HG03159 (cell line): ENCODE measurements at regions not wholly inside any gene's neighbourhood (a gene's known extent, or its start where the extent isn't known, plus 50 kb on each side); places are given as distances from the start of the nearest gene placed in this dataset.
"Not testable (repeated sequence)": the region's sequence is repeated elsewhere in the genome, so short reads cannot be mapped to it uniquely, and the experiment has no call there.

ENCODE experiments used
- ATAC-seq: cut with Tn5 transposase; IDR thresholded peaks from one replicate; pipeline ENCODE4 v1.9.1; 2021; ENCODE audit warnings: mild to moderate bottlenecking, moderate library complexity; ENCODE audit not compliant: unreplicated experiment

DNA sequence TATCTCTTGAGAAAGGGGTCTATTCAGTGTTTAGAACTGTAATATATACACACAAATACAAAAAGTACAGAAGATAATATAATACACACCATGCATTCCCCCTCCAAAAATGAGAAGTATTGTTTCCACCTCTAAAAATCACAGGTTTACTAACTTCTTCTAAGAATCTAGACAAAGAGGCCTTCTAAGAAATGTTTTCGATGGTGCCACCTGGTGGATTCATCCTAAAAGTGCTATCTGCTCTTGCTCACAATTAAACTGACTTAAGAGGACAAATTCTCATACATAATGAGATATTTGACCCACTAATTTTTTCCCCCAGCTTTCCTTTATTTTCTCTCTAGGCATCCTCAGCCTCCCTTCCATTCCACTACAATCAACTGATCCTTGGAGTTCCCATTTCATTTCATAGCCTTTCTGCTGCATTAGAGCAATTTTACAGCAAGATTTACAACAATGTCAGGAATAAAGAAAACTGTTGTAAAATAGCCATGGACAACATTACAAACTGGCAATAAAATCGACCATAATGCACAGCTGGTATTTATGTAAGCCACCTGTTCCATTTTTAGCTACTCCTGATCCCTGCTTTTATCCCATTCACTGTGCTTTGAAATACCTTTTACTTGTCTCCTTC, 124.6 kb downstream of the ARRDC4 start:
- no peak for ATAC-seq

DNA sequence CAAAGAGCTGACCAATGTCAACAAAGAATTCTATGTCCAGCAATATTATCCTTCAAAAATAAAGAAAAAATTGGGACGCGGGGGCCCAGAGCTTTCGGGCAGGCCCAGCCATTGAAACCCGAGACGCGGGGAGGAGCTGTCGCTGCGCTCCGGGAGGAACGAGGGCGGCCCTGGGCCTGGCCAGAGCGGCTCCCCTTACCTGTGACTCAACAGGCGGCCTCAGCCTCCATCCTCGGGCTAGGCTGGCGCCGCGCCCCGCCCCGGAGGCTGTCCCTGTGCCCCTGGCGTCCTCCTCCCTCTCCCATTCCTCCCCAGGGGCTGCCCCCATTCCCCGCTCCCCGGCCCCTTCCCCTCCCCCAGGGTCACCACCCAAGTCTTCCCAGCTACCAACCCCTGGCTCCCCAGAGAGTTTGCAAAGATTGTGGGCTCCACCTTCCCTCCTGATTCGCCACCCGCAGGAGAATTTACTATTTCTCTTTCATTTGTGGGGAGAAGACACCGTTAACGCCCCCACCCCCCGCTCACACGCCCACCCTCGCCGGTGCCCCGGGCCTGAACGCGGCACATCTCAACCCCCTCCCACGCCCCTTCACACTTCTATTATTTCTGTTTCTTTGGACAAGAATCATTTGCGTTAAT, 127.9 kb downstream of the ARRDC4 start:
- ATAC-seq = peak; percentile 67

DNA sequence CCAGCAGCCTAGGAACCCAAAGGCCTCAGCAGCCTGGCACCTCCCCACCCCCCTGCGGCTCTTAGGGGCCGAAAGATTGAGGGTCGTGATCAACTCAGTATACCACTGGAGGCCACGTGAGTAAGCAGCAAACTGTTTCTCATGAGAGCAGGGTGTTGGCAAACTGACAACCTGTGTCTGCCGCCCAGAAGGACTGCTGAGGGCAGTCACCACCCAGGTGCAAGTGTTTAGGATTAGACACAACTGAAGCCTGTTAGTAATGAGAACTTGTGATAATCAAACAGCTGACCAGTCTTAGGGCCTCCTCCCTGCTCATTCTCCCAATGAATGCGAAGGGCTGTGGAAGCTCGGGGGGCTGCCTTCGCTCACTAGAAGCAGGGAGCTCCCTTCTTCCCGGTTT, 128.8 kb downstream of the ARRDC4 start:
- not testable (repeated sequence) for ATAC-seq

DNA sequence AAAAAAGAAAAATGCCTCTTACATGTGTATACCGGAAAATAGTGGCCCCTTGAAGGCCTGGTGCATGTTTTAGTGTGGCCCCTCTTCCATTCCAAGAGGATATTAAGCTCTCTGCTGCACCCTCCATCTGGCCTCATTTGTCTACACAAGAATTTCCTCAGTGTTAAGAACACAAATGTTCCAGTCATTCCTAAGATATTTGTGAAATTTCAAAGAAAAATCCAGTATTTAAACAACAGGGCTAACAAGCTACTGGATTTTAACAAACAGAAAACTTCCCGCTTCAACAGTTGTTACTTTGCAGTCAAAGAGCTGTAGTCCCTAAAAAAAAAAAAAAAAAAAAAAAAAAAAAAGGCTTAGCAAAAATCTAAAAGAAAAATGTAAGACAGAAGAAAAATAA, 137.5 kb downstream of the ARRDC4 start:
- ATAC-seq = not testable (repeated sequence)

DNA sequence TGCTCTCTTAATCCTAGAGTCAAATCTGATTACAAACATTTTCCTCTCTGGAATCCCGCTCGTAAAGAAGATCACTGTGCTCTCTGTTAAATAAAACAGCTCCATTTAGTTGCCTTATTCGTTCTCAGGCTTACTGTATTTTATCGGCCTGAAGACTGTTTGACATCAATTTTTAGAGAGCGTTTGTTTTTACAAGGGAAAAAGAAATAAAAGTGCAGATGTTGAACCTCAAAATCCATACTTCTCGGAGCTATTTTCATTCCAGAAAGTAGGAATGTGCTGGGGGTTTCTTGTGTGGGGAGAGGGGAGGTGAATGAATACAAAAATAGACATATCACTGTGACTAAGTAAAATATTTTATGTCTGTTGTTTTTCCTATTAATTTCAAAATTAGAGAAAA, 140.1 kb downstream of the ARRDC4 start:
- not testable (repeated sequence) for ATAC-seq

DNA sequence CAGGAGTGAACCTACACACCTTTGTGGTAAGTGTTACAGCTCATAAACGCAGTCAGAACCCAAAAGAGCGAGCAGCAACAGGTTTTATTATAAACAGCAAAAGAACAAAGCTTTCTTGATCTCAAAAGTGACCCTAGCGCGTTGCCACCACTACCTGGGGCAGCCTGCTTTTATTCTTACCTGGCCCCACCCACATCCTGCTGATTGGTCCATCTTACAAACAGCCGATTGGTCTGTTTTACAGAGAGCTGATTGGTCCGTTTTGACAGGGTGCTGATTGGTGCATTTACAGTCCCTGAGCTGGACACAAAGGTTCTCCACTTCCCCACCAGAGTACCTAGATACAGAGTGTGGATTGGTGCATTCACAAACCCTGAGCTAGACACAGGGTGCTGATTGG, 143.1 kb downstream of the ARRDC4 start:
- no peak for ATAC-seq

DNA sequence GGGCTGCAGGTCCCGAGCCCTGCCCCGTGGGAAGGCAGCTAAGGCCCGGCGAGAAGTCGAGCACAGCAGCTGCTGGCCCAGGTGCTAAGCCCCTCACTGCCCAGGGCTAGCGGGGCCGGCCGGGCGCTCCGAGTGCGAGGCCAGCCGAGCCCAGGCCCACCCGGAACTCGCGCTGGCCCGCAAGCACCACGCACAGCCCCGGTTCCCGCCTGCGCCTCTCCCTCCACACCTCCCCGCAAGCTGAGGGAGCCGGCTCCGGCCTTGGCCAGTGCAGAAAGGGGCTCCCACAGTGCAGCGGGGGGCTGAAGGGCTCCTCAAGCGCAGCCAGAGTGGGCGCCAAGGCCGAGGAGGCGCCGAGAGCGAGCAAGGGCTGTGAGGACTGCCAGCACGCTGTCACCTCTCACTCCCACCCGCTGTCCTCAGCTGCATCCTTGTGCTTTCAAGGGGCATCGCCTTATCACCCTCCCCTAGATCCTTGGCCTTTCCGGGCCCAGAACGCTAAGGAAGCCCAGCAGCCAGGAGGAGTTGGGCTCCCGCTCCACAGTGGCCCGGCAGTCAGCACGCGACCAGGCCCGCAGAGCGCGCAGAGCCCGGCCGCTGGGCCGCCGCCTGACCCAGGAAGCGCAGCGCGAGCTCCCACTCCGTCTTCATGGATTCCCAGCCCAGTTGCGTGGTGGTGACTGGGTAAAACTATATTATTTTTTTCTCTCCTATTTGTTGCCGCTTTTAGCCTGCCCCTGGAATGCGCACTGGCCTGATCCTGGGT, 144.1 kb downstream of the ARRDC4 start:
- ATAC-seq = not testable (repeated sequence)

DNA sequence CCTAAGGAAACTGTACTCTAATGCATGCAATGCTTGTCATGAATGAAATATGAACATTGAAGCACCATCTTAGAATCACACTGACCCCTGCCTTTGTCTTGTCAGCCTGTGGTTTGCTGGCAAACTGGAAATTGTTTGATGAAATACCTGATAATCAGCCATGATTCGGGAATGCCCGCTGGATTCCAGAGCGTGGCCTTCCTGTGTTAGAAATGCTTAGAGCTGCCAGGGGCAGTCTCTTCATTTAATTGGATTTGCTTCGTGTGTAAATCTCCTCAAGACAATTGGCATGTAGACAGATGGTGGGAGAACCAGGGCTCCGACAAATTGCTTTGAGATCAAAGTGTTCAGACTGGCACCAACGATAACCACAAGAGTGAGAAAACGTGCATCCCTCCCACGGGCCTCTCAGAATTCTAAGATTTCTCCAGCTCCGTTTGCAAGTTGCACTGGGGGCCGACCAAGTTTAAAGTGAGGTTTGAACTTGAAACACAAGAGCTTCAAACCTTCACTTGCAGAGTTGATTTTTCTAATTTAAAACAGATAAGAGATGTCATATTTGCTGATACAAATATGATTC, 146.2 kb downstream of the ARRDC4 start:
- not testable (repeated sequence) for ATAC-seq

DNA sequence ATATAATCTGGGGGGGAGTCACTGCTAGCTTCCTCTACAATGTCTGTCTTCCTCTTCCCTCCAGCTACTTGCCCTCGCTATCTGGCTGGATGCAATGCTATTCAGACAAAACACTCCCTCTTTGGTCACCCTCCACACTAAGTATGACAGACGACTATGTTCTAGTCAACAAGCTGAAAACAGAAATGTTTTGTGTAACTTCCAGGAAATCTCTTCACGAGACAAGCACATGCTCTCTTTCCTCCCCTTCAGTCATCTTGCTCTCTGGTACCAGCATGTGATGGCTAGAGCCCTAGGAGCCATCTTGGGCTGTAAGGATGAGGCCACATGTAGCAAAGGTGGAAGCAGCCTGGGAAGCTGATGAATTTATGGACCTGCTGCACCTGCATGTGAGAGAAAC, 151.3 kb downstream of the ARRDC4 start:
- no peak for ATAC-seq

DNA sequence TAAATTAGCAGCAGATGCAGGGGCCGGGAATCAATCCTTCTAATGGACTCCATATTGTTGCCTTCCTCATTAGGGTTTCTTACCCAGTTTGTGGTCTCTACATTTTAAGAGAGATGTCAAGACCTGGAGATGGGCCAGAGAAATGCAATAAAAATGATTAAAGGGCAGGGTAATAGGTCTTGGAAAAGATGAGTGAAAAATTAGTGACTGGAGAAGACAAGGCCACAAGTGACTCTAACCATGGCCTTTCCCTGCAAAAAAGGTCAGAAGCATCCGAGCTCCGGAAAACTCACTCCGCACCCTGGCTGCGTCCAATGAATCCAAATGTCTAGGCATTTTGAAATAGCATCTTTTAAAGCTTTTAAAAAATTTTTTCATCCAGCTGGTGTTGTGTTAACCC, 152.8 kb downstream of the ARRDC4 start:
- no peak for ATAC-seq

DNA sequence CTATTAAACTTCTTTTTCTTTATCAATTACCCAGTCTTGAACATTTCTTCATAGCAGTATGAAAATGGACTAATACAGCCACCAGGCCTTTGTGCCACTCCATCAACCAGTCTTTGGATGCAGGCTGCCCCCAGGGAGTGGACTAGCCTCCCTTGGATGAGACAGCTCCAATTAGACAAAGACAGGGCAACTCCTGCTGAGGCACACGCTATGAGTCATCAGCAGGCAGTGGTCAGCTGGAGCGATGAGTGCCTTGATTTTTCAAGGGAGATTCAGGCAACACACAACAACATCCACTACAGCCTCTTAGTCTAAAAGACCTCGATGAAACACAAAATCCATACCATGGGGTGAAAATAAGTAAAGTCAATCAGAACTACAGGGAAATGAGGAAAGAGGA, 160.1 kb downstream of the ARRDC4 start:
- no peak for ATAC-seq

DNA sequence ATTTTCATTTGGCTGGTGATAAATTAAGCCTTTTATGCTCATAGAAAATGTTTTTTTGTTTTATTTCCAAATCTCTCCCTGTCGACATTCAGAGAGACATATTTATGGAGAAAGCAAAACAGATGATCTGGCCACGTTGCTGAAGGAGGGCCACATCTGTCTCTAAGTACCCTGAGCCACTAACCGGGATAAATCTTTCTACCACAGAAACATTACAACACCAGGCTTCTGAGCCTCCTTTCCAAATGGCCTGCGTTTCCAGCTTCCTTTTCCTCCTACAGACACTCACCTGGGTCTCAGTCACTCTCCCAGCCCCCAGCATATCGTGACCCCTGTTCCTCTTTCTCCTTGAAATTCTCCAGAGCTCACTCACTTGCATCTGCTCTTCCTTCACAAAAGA, 161.0 kb downstream of the ARRDC4 start:
- ATAC-seq = no peak

DNA sequence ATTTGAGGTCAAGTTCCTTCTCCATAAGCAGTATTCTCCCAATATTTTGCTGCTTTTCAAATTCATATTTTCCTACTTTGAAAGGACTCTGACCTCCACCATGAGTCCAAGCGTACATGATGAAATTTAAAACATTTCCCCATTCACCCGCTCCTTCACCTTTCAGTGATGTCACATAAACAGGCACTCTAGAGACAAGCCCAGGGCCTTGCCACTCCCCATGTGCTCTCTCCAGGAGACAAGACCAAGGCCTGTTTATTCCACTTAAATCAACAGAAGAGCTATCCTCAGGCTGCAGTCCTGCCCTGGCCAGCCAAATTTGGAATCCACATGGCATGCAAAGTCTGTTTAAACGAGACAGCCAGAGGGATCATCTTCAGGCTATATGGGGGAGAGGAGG, 161.5 kb downstream of the ARRDC4 start:
- ATAC-seq = no peak

DNA sequence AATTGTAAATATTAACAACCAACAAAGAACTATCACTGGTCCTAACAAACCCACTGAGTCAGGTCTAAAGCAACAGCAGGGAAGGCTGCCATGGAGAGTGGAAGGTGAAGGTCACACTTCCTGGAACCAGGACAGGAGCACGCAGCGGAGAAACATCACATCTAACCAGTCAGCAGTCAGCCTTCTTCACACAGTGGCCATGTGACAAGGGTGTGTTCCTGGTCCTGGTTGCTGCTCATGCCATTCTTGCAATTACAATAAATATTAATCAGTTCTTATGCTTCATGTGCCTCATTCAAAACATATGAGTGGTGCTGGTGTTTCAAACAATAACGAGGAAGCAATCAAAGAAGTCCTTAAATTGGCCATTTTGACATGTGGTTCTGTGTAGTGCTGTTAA, 162.8 kb downstream of the ARRDC4 start:
- no peak for ATAC-seq

DNA sequence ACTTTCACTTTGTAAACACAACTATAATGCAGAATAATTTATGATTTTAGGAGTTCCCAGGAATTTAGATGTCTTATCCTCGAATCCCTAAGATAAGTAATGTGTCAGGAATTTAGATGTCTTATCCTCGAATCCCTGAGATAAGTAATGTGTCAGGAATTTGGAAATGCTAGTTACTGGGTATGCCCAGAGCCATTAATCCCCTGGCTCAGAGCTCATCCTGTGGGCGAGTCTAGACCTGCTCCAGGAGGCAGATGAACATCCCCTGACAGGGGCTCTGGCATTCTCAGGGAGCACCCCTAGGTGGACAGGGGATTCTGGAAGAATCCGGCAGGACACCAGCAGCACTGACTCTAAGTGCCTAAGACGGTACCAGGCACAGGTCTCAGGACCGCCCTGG, 163.3 kb downstream of the ARRDC4 start:
- no peak for ATAC-seq

DNA sequence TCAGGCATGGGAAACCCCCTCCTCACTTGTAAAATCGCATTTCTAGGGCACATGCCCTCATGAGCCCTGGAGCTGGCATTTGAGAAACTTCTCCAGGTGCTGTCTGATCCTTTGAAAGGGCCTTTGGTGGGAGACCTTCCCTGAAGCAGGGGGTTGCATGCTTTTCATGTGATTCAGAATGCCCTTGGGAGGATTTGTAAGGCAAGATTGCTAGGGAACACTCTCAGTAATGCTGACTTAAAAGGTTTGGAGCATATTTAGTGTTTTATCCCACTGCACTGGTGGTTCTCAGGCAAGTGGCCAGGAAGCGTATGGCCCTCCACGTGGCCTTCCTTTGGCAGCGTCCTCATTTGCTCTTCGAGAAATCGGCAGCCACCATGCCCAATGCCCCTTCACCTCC, 164.1 kb downstream of the ARRDC4 start:
- ATAC-seq = no peak

DNA sequence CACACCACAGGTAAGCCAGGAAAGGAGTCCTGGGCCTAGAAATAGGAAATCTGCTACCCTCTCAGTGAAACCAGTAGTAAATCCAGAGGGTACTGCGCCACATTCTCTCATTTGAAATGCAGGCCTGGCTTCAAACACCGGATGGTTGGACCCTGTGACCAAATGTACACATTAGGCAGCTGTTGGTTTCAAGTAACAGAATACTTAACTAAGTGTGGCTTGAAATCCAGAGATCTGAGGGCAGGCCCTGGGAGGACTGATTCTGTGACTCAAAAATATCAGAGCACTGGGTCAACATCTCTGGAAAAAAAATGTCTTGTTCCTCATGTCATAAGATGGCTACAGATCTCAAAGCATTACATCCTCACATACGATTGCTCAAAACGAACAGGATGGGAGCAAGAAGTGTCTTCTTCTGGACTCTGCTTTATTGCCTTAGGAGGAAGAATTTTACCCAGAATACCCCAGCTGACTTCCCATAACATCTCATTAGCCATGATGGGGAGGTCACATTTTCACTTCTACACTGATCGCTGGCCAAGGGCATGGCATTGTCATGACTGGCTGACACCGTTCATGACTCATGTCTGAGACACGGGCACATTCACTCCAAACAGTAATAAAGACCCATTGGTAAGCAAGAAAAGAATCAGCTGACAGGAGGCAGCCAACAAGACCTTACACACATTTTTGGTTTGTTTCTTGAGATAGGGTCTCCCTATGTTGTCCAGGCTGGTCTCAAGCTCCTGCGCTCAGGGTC, 166.0 kb downstream of the ARRDC4 start:
- ATAC-seq = no peak

DNA sequence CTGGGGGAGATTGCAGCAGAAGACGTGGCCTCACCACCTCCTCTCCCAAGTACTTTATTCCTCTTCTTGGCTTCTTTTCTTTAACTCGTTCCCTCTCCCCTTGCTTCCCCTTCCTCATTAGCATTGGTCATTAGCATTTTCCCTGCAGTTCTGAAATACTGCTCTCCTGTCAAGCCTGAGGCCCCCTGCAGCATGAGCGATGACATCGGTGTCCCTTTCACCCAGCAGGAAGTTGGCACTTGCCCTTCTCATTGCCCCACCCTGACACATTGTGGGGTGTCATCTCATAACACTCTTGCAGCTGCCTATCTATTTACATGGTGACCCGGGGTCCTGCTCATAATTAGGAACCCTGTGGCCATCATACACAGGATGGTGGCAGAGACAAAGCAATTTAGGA, 167.1 kb downstream of the ARRDC4 start:
- no peak for ATAC-seq

DNA sequence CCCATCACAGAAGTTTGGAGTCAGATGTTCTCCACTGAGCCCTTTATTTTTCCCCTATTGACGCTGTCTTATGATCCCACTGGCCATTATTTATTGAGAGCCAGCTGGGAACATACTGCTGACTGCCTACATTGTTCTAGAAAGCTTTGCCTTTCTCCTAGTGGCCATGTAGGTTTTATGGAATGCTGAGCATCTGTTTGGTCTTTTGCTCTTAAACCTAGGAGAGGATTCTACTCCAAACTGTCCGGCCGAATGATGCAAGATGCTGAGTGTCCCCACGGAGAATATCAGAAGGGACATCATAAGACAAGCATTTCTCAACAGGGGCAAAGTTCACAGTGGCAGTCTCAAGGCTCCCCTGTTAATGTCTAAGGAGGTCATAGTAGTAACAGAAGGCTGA, 171.4 kb downstream of the ARRDC4 start:
- ATAC-seq = no peak

DNA sequence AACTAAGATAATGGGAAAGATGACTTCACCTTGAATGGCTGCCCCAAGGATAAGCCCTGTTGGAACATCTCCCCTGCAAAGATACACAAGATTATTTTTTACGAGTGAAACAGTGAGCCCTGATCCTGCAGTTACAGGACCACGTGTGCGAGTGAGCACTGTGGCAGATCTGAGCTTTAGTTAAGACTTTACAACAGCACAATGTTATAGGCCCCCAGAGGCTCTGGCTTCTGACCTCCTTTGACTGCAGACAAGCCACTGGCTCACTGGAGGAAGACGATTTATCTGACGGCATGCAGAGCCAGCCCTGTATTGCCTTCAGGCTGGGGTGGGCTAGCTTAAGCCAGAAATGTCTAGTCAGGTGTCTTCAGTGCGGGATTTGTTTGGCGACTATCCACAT, 174.4 kb downstream of the ARRDC4 start:
- ATAC-seq = no peak

DNA sequence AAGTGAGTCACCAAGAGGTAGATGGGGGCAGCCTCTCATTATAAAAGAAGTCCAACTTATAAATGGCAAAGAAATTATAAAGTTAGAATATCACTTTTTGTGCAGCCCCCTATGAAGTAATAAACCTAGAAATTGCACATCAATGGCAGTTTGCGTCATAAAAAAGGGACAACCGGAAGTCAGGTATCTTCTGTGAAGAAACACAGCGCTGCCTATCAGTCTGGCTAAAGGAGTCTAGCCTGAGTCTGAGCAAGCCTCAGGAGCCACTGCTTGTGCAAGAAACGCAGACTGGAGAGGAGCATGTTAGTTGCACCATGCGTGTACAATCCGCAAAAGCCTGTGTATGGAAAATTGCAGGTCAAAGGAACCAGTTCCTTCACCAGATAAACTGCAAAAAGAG, 178.4 kb downstream of the ARRDC4 start:
- no peak for ATAC-seq
